Osteocyte (in vitro differentiated cells): ENCODE measurements at regions not wholly inside any gene's neighbourhood (a gene's known extent, or its start where the extent isn't known, plus 50 kb on each side); places are given as distances from the start of the nearest gene placed in this dataset.
"Not testable (repeated sequence)": the region's sequence is repeated elsewhere in the genome, so short reads cannot be mapped to it uniquely, and the experiment has no call there.

Experiments used
- DNase-seq: peaks from one replicate; pipeline ENCODE4 v3.0.0; 2021; ENCODE audit warnings: mixed read lengths; ENCODE audit not compliant: unreplicated experiment; ENCODE audit errors: extremely low spot score
- H3K27ac Mint-ChIP-seq: one replicate; pipeline ENCODE4 v1.8.0; 2021; ENCODE audit warnings: mild to moderate bottlenecking, mixed read lengths; ENCODE audit not compliant: unreplicated experiment
- H3K27me3 Mint-ChIP-seq: one replicate; pipeline ENCODE4 v1.8.0; 2021; ENCODE audit warnings: mixed read lengths; ENCODE audit not compliant: unreplicated experiment
- H3K36me3 Mint-ChIP-seq: one replicate; pipeline ENCODE4 v1.8.0; 2021; ENCODE audit warnings: mixed read lengths; ENCODE audit not compliant: unreplicated experiment
- H3K4me1 Mint-ChIP-seq: one replicate; pipeline ENCODE4 v1.8.0; 2021; ENCODE audit warnings: mixed read lengths; ENCODE audit not compliant: unreplicated experiment
- H3K4me3 Mint-ChIP-seq: one replicate; pipeline ENCODE4 v1.8.0; 2021; ENCODE audit warnings: mild to moderate bottlenecking, moderate library complexity, mixed read lengths; ENCODE audit not compliant: unreplicated experiment
- H3K9me3 Mint-ChIP-seq: one replicate; pipeline ENCODE4 v1.8.0; 2021; ENCODE audit warnings: mixed read lengths; ENCODE audit not compliant: unreplicated experiment
- TF ChIP-seq, protein P1 (sequence below): fragments of 200-600 bp; sonication (generic); IDR thresholded peaks from 2 replicates; pipeline ENCODE4 v1.5.0; 2021; ENCODE audit warnings: antibody characterized with exemption, mild to moderate bottlenecking, moderate library complexity

DNA sequence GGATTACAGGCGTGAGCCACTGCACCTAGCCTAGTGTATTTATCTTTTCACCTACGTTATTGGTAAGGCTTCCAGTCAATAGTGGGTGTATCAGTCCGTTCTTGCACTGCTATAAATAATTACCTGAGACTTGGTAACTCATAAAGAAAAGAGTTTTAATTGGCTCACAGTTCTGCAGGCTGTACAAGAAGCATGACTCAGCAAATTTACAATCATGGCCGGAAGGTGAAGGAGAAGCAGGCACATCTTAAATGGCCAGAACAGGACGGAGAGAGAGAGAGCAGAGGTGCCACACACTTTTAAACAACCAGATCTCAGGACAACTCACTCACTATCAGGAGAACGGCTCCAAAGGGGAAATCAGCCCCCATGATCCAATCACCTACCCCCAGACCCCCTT, 873.3 kb upstream of the AUTS2 start:
- Mint-ChIP-seq H3K4me1 (no peaks in the 10 kb centered on the region), H3K4me3 (no peak overlapping the region), H3K27ac (no peak overlapping the region)

DNA sequence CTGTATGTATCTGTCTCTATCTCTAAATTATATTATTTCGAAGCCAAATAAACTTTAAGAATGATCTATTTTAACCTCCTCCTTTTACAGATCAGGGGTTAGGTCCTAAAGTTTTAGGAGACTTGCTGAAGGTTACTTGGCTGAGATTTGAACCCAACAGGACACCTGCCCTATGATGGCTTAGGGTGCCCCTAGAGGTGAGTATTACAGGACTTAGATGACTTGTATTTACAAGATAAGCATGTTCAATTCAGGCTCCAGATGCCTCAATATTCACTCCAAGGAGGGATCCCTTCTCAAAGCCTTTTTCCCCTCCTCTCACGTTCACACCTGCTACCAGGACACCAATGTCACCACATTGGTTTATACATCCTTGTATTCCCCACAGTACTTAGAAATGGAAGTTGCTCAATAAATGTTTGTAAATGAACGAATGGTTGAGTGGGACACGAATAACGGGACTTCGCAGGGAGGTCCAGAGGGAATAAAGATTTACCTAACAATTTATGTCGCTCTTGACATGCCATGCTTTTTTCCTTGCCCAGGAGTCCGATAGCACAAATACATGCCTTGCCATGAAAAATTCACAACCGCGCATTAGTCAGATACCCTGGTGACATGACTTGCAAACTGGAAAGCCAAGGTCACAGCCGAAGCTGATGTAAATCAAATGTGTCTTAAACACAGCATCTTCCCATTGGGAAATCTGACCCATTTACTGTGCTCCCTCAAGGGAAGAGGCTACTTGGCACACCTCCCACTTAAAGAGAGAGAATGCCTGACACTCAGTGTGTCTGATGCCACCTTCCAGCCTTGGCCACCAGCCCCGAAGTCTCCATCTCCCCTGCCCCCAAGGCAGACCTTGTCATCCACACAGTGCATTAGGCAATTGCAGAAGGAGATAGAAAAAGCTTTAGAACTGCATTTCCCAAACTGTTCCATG, 872.2 kb upstream of the AUTS2 start:
- Mint-ChIP-seq H3K9me3 (no peaks in the 10 kb centered on the region), H3K4me3 (no peak overlapping the region), H3K27me3 (no peaks in the 10 kb centered on the region), H3K36me3 (no peaks in the 10 kb centered on the region), H3K27ac (no peak overlapping the region), H3K4me1 (no peaks in the 10 kb centered on the region)
- TF ChIP-seq, protein P1, sequence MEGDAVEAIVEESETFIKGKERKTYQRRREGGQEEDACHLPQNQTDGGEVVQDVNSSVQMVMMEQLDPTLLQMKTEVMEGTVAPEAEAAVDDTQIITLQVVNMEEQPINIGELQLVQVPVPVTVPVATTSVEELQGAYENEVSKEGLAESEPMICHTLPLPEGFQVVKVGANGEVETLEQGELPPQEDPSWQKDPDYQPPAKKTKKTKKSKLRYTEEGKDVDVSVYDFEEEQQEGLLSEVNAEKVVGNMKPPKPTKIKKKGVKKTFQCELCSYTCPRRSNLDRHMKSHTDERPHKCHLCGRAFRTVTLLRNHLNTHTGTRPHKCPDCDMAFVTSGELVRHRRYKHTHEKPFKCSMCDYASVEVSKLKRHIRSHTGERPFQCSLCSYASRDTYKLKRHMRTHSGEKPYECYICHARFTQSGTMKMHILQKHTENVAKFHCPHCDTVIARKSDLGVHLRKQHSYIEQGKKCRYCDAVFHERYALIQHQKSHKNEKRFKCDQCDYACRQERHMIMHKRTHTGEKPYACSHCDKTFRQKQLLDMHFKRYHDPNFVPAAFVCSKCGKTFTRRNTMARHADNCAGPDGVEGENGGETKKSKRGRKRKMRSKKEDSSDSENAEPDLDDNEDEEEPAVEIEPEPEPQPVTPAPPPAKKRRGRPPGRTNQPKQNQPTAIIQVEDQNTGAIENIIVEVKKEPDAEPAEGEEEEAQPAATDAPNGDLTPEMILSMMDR = no peak
- DNase-seq = no peak

More for the DNA sequence above, 873.3 kb upstream of the AUTS2 start:
- Mint-ChIP-seq H3K27me3 (no peaks in the 10 kb centered on the region), H3K36me3 (no peaks in the 10 kb centered on the region), H3K9me3 (no peaks in the 10 kb centered on the region)
- TF ChIP-seq, protein P1 = no peak
- DNase-seq = no peak

DNA sequence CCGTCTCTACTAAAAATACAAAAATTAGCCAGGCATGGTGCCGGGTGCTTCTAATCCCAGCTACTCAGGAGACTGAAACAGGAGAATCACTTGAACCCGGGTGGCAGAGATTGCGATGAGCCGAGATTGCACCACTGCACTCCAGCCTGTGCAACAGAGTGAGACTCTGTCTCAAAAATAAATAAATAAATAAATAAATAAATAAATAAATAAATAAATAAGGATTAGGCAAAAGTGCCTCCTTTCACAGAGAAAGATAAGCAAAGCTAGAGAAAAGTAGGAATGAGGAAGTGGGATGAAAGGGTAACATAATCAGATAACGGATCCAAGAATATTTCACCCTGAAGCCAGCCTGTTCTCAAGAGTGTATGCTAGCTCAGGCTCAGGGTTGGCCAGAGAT, 869.6 kb upstream of the AUTS2 start:
- H3K9me3 Mint-ChIP-seq, H3K36me3 Mint-ChIP-seq, H3K27ac Mint-ChIP-seq, DNase-seq, H3K27me3 Mint-ChIP-seq, H3K4me1 Mint-ChIP-seq, H3K4me3 Mint-ChIP-seq: not testable (repeated sequence)

DNA sequence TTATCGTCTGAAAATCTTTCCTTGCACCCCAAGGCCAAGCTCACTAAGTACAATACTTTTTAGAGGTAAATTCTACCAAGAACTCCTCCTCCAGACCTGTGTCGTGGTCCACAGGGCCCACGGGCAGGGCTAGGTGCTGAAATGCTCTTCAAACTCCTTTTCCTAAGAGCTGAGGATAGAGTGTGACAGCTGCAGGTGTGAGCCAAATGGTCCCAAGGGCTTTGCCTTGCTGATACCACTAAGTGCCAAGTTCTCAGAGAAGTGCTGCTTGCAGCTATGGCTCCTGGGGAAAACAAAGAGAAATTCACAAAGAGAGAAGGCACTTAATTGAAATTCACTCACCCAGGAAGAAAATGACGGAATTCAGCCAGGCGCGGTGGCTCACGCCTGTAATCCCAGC, 868.9 kb upstream of the AUTS2 start:
- no peaks in the 10 kb centered on the region for H3K36me3 Mint-ChIP-seq
- no peak for DNase-seq
- H3K4me1 Mint-ChIP-seq = peaks cover 8% of the 10 kb centered on the region
- no peaks in the 10 kb centered on the region for H3K9me3 Mint-ChIP-seq
- H3K27ac Mint-ChIP-seq = no peak overlapping the region
- H3K27me3 Mint-ChIP-seq = no peaks in the 10 kb centered on the region
- no peak overlapping the region for H3K4me3 Mint-ChIP-seq
- TF ChIP-seq, protein P1 = no peak

DNA sequence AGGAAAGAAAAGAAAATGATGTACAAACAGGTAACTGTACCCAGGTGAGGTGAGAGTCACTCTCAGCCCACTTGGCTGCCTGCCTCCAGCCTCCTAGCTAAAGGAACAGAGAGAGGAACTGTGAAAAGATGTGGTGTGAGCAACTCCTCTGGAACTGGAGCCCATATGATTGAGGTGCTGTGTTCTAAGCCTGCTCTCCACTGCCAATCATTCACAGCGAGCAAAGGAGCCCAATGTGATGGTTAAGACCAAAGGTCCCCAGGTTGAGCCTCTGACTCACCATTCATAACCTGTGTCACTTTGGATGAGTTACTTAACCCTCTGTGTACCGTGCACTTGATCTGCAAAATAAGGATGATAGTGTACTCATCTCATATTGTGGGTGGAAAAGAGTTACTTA, 868.1 kb upstream of the AUTS2 start:
- Mint-ChIP-seq H3K27me3 (no peaks in the 10 kb centered on the region), H3K27ac (no peak overlapping the region), H3K9me3 (no peaks in the 10 kb centered on the region), H3K36me3 (no peaks in the 10 kb centered on the region), H3K4me1 (peaks cover 8% of the 10 kb centered on the region), H3K4me3 (no peak overlapping the region)
- TF ChIP-seq, protein P1 = no peak
- DNase-seq = no peak
